HCT116 (cell line): ENCODE measurements at regions not wholly inside any gene's neighbourhood (a gene's known extent, or its start where the extent isn't known, plus 50 kb on each side); places are given as distances from the start of the nearest gene placed in this dataset.

Experiments used
- ATAC-seq: fragments of 200-7000 bp; cut with Tn5 transposase; 2 replicates; pipeline ENCODE4 v1.9.1; 2020; ENCODE audit warnings: mild to moderate bottlenecking, moderate library complexity
- BruUV-seq: library from RNA; stranded (reverse); fragments of 400-500 nt; replicated peaks from 2 replicates; lab custom pipeline; 2021; lab: Mats Ljungman, UMichigan
- CTCF ChIA-PET: fragments of 300-600 bp; sonication (Branson Sonifier 250); formaldehyde crosslinking; loops from one replicate; lab custom pipeline; 2021; ENCODE audit warnings: antibody characterized with exemption; lab: Charles Lee
- POLR2A ChIA-PET: fragments of 300-600, 350-600 bp; sonication (Branson Sonifier 250); formaldehyde crosslinking; loops from one replicate; lab custom pipeline; 2021; ENCODE audit warnings: antibody characterized with exemption; lab: Charles Lee
- RAD21 ChIA-PET, 2 experiments: fragments of 300-600 bp; sonication (Branson Sonifier 250); formaldehyde crosslinking; loops; one replicate each; lab custom pipeline; 2023; ENCODE audit warnings: low total read pairs in 2 of 2; ENCODE audit not compliant: uncharacterized antibody in 2 of 2, unreplicated experiment in 2 of 2, low non-redundant PET in 1 of 2; lab: Charles Lee
- DNase-seq: peaks from one replicate; pipeline ENCODE4 v3.0.0-alpha.2; 2010; ENCODE audit warnings: low read depth, low spot score
- H2AFZ ChIP-seq: fragments of 200-600 bp; shearing (Covaris generic), sonication (generic); 2 replicates; pipeline ENCODE4 v1.6.1; 2017; ENCODE audit warnings: low read depth, mixed run types, mixed read lengths, antibody characterized with exemption, low read length; ENCODE audit not compliant: poor library complexity, severe bottlenecking
- H3K27ac ChIP-seq: 2 replicates; pipeline ENCODE4 v1.5.1; 2012; ENCODE audit warnings: low read depth, low read length
- H3K27me3 ChIP-seq: fragments of 200-600 bp; sonication (generic); 2 replicates; pipeline ENCODE4 v1.6.1; 2016; ENCODE audit warnings: mixed run types, low read length, mixed read lengths; ENCODE audit not compliant: insufficient read depth
- H3K36me3 ChIP-seq, 2 experiments: fragments of 200-500 bp in 1 of 2; fragments of 200-600 bp in 1 of 2; sonication (Bioruptor generic) in 1 of 2; sonication (generic) in 1 of 2; 2 replicates each; pipeline versions ENCODE4 v1.5.1 to v1.6.1; 2014 to 2016; ENCODE audit warnings: low read length in 2 of 2, inconsistent platforms in 1 of 2, mixed read lengths in 1 of 2, mixed run types in 1 of 2; ENCODE audit not compliant: insufficient read depth in 2 of 2, control insufficient read depth in 1 of 2
- H3K4me1 ChIP-seq, 2 experiments: fragments of 200-600 bp in 1 of 2; sonication (generic) in 1 of 2; 2 replicates each; pipeline versions ENCODE4 v1.5.1 to v1.6.1; 2012 to 2017; ENCODE audit warnings: low read length in 2 of 2, inconsistent platforms in 1 of 2, mild to moderate bottlenecking in 1 of 2, mixed read lengths in 1 of 2, mixed run types in 1 of 2, moderate library complexity in 1 of 2; ENCODE audit not compliant: insufficient read depth in 2 of 2, control insufficient read depth in 1 of 2
- H3K4me2 ChIP-seq: fragments of 200-600 bp; sonication (generic); 2 replicates; pipeline ENCODE4 v1.6.1; 2017; ENCODE audit warnings: mixed run types, low read length, mixed read lengths
- H3K4me3 ChIP-seq, 2 experiments: fragments of 200-600 bp in 1 of 2; sonication (generic) in 1 of 2; replicated peaks in 1 of 2; 2 replicates each; pipeline ENCODE4 v1.5.1; 2011 to 2016; ENCODE audit warnings: low read length in 2 of 2, control low read depth in 1 of 2, low read depth in 1 of 2, mild to moderate bottlenecking in 1 of 2, mixed read lengths in 1 of 2, mixed run types in 1 of 2
- H3K79me2 ChIP-seq: fragments of 200-600 bp; sonication (generic); 2 replicates; pipeline ENCODE4 v1.6.1; 2017; ENCODE audit warnings: mild to moderate bottlenecking, mixed run types, low read length, moderate library complexity, mixed read lengths; ENCODE audit not compliant: insufficient read depth
- H3K9ac ChIP-seq: fragments of 200-600 bp; sonication (generic); 2 replicates; pipeline ENCODE4 v1.6.1; 2016; ENCODE audit warnings: low read length, mixed read lengths
- H3K9me2 ChIP-seq: fragments of 200-600 bp; sonication (generic), shearing (Covaris generic); 2 replicates; pipeline ENCODE4 v1.6.1; 2017; ENCODE audit warnings: mixed run types, mild to moderate bottlenecking, moderate library complexity; ENCODE audit not compliant: insufficient read depth
- H3K9me3 ChIP-seq, 2 experiments: fragments of 200-500 bp in 1 of 2; fragments of 200-600 bp in 1 of 2; sonication (Bioruptor generic) in 1 of 2; sonication (generic) in 1 of 2; 2 replicates each; pipeline ENCODE4 v1.6.1; 2014 to 2017; ENCODE audit warnings: low read length in 2 of 2, mixed read lengths in 2 of 2, inconsistent platforms in 1 of 2, low read depth in 1 of 2, mild to moderate bottlenecking in 1 of 2, mixed run types in 1 of 2, moderate library complexity in 1 of 2; ENCODE audit not compliant: control insufficient read depth in 1 of 2, insufficient read depth in 1 of 2
- H4K20me1 ChIP-seq: fragments of 200-600 bp; sonication (generic), shearing (Covaris generic); 2 replicates; pipeline ENCODE4 v1.6.1; 2017; ENCODE audit warnings: mixed run types, mild to moderate bottlenecking, moderate library complexity; ENCODE audit not compliant: insufficient read depth
- ATF3 ChIP-seq: IDR thresholded peaks from 2 replicates; pipeline ENCODE4 v1.6.1; 2012
- CTCF ChIP-seq, 3 experiments: fragments of 200-600 bp in 1 of 3; sonication (generic) in 1 of 3; IDR thresholded peaks in 2 of 3; conservative IDR thresholded peaks in 1 of 3; 2 replicates each; pipeline ENCODE4 v1.5.1; 2012 to 2017; ENCODE audit warnings: low read depth in 2 of 3, low read length in 2 of 3, antibody characterized with exemption in 1 of 3, borderline replicate concordance in 1 of 3, control low read depth in 1 of 3, mild to moderate bottlenecking in 1 of 3, mixed read lengths in 1 of 3, mixed run types in 1 of 3, moderate library complexity in 1 of 3; ENCODE audit not compliant: insufficient read depth in 1 of 3
- EGR1 ChIP-seq: IDR thresholded peaks from 2 replicates; pipeline ENCODE4 v1.6.1; 2012; ENCODE audit warnings: low read depth
- ELF1 ChIP-seq: IDR thresholded peaks from 2 replicates; pipeline ENCODE4 v1.6.1; 2012; ENCODE audit warnings: low read depth, borderline replicate concordance
- EZH2 ChIP-seq: fragments of 200-600 bp; sonication (generic); IDR thresholded peaks from 2 replicates; pipeline ENCODE4 v1.6.1; 2017; ENCODE audit warnings: antibody characterized with exemption, mixed run types
- FOSL1 ChIP-seq: IDR thresholded peaks from 2 replicates; pipeline ENCODE4 v1.6.1; 2012; ENCODE audit warnings: low read depth
- REST ChIP-seq: IDR thresholded peaks from 2 replicates; pipeline ENCODE4 v1.6.1; 2012; ENCODE audit warnings: low read depth
- SIN3A ChIP-seq: IDR thresholded peaks from 2 replicates; pipeline ENCODE4 v1.6.1; 2012; ENCODE audit warnings: low read depth
- SRF ChIP-seq: IDR thresholded peaks from 2 replicates; pipeline ENCODE4 v1.6.1; 2012; ENCODE audit warnings: low read depth
- ZFX ChIP-seq: fragments of 450-650 bp; IDR thresholded peaks from 2 replicates; pipeline ENCODE4 v1.6.1; 2017
- intact Hi-C: fragments of 100-400 bp; cut with micrococcal nuclease; formaldehyde crosslinking; loops from 2 replicates; pipeline ENCODE4 v1.10.0; 2022

- Histone ChIP-seq H4K20me1 (peaks cover 4% of the 10 kb centered on the region; the same call in 1 of the 2 replicates), H3K9me3 (no peaks in the 10 kb centered on the region), H3K27me3 (no peaks in the 10 kb centered on the region), H3K79me2 (peaks cover 82% of the 10 kb centered on the region), H3K4me3 (no peak overlapping the region), H2AFZ (no peak overlapping the region), H3K27ac (no peak overlapping the region), H3K36me3 (no peaks in the 10 kb centered on the region), H3K4me1 (no peaks in the 10 kb centered on the region; a peak in 1 of 4 replicates), H3K4me2 (no peak overlapping the region), H3K9me2 (no peaks in the 10 kb centered on the region), H3K9ac (no peak overlapping the region)
- intact Hi-C loops, result no loop called here
- CTCF ChIA-PET, result no interaction called here
- TF ChIP-seq SIN3A (no peak), ZFX (no peak), CTCF (IDR thresholded peaks at IDR 0.05 in 2 of 3, conservative IDR thresholded peaks at IDR 0.05 in 1 of 3; ENCODE audit: borderline replicate concordance in 1 of 3, insufficient read depth in 1 of 3, low read depth in 2 of 3, low read length in 2 of 3) (no peak)
- DNase-seq (no peak), ATAC-seq (no peak)
- BruUV-seq, result no TSS peak
- RAD21 ChIA-PET, result no interaction called here
- POLR2A ChIA-PET, result interaction anchor here (0.9 kb wide), 1 partner anchor 66 kb away, joined by 3 read pairs; no protein-coding TSS in a partner anchor
These were observed 404.6 kb downstream of the SOX9 start for GRCh38 chr17:72525225-72526015.

GRCh38 chr17:72526769-72527168 is 405.9 kb downstream of the SOX9 start:
- Histone ChIP-seq H2AFZ (no peak overlapping the region), H4K20me1 (peaks cover 4% of the 10 kb centered on the region; the same call in 1 of the 2 replicates), H3K9me3 (no peaks in the 10 kb centered on the region), H3K9ac (no peak overlapping the region), H3K9me2 (no peaks in the 10 kb centered on the region), H3K4me1 (no peaks in the 10 kb centered on the region; a peak in 1 of 4 replicates), H3K36me3 (no peaks in the 10 kb centered on the region), H3K79me2 (peaks cover 84% of the 10 kb centered on the region), H3K4me2 (no peak overlapping the region), H3K27me3 (no peaks in the 10 kb centered on the region), H3K27ac (no peak overlapping the region), H3K4me3 (no peak overlapping the region)
- CTCF ChIA-PET, result no interaction called here
- DNase-seq, result no peak
- TF ChIP-seq ATF3 (no peak), FOSL1 (no peak), EGR1 (no peak), EZH2 (no peak), SRF (no peak), ELF1 (no peak), REST (no peak)
- no TSS peak for BruUV-seq
- intact Hi-C loops, result no loop called here
- ATAC-seq, result no peak
- RAD21 ChIA-PET, result no interaction called here
- POLR2A ChIA-PET, result no interaction called here
